HepG2 (cell line): ENCODE measurements at regions not wholly inside any gene's neighbourhood (a gene's known extent, or its start where the extent isn't known, plus 50 kb on each side); places are given as distances from the start of the nearest gene placed in this dataset.
A peak's percentile ranks its signal among the peaks of the same experiment; 100 is the strongest.

Source experiments
- ATF5 ChIP-seq: sonication (generic); formaldehyde crosslinking; IDR thresholded peaks from 2 replicates; pipeline ENCODE4 v1.4.0; 2020; ENCODE audit warnings: mild to moderate bottlenecking, low read depth, missing genetic modification reagents
- CREM ChIP-seq, 2 experiments: sonication (generic) in 1 of 2; formaldehyde crosslinking in 1 of 2; IDR thresholded peaks; 2 replicates each; pipeline versions ENCODE4 v1.4.0 to v1.6.1; 2016 to 2020; ENCODE audit warnings: antibody characterized with exemption in 1 of 2, mild to moderate bottlenecking in 1 of 2, missing genetic modification reagents in 1 of 2
- HNF4A ChIP-seq: sonication (generic); formaldehyde crosslinking; IDR thresholded peaks from 2 replicates; pipeline ENCODE4 v1.4.0; 2020; ENCODE audit warnings: missing genetic modification reagents
- HOXA3 ChIP-seq: sonication (generic); formaldehyde crosslinking; IDR thresholded peaks from 2 replicates; pipeline ENCODE4 v1.5.0; 2020; ENCODE audit warnings: missing genetic modification reagents
- HOXA5 ChIP-seq: sonication (generic); formaldehyde crosslinking; IDR thresholded peaks from 2 replicates; pipeline ENCODE4 v1.4.0; 2020; ENCODE audit warnings: missing genetic modification reagents
- MNT ChIP-seq: fragments of 450-650 bp; IDR thresholded peaks from 2 replicates; pipeline ENCODE4 v1.6.1; 2016
- PRDM4 ChIP-seq: sonication (generic); formaldehyde crosslinking; IDR thresholded peaks from 2 replicates; pipeline ENCODE4 v1.9.0; 2021; ENCODE audit warnings: missing genetic modification reagents, borderline replicate concordance
- SMAD3 ChIP-seq: sonication (generic); formaldehyde crosslinking; IDR thresholded peaks from 2 replicates; pipeline ENCODE4 v1.4.0; 2020; ENCODE audit warnings: missing genetic modification reagents
- SSRP1 ChIP-seq: IDR thresholded peaks from 2 replicates; pipeline ENCODE4 v1.6.1; 2016; ENCODE audit warnings: control low read depth
- TAF15 ChIP-seq: fragments of 200-400 bp; formaldehyde crosslinking; IDR thresholded peaks from one replicate; pipeline ENCODE4 v1.6.1; 2018; ENCODE audit warnings: mild to moderate bottlenecking, low read depth, low read length; ENCODE audit not compliant: poor library complexity, severe bottlenecking
- ZBTB21 ChIP-seq: sonication (generic); formaldehyde crosslinking; IDR thresholded peaks from 2 replicates; pipeline ENCODE4 v1.4.0; 2020; ENCODE audit warnings: missing genetic modification reagents
- ZBTB43 ChIP-seq: sonication (generic); formaldehyde crosslinking; conservative IDR thresholded peaks from 2 replicates; pipeline ENCODE4 v1.4.0; 2020; ENCODE audit warnings: missing genetic modification reagents
- ZNF232 ChIP-seq: sonication (generic); formaldehyde crosslinking; IDR thresholded peaks from 2 replicates; pipeline ENCODE4 v1.4.0; 2020; ENCODE audit warnings: missing genetic modification reagents, borderline replicate concordance
- ZNF337 ChIP-seq: sonication (generic); formaldehyde crosslinking; IDR thresholded peaks from 2 replicates; pipeline ENCODE4 v1.5.1; 2020; ENCODE audit warnings: missing genetic modification reagents, low read depth, mild to moderate bottlenecking, borderline replicate concordance
- ZNF546 ChIP-seq: sonication (generic); formaldehyde crosslinking; conservative IDR thresholded peaks from 2 replicates; pipeline ENCODE4 v1.8.1; 2023; ENCODE audit warnings: mild to moderate bottlenecking, missing genetic modification reagents
- ZNF557 ChIP-seq: sonication (generic); formaldehyde crosslinking; IDR thresholded peaks from 2 replicates; pipeline ENCODE4 v1.4.0; 2020; ENCODE audit warnings: missing genetic modification reagents
- ZNF564 ChIP-seq: sonication (generic); formaldehyde crosslinking; IDR thresholded peaks from 2 replicates; pipeline ENCODE4 v1.8.1; 2023; ENCODE audit warnings: mild to moderate bottlenecking, missing genetic modification reagents
- ZNF574 ChIP-seq: sonication (generic); formaldehyde crosslinking; IDR thresholded peaks from 2 replicates; pipeline ENCODE4 v1.4.0; 2020; ENCODE audit warnings: missing genetic modification reagents
- ZSCAN22 ChIP-seq: sonication (generic); formaldehyde crosslinking; IDR thresholded peaks from 2 replicates; pipeline ENCODE4 v1.4.0; 2020; ENCODE audit warnings: mild to moderate bottlenecking, missing genetic modification reagents
- ZSCAN29 ChIP-seq: sonication (generic); formaldehyde crosslinking; conservative IDR thresholded peaks from 2 replicates; pipeline ENCODE4 v1.4.0; 2020; ENCODE audit warnings: mild to moderate bottlenecking, missing genetic modification reagents

- TF ChIP-seq ZBTB43 (CRISPR knock-in tag) = peak; percentile 74; the same call in 1 of the 2 replicates
- TF ChIP-seq ZNF232 (CRISPR knock-in tag) = peak; percentile 93
- no peak for TF ChIP-seq ZSCAN22 (CRISPR knock-in tag)
- TF ChIP-seq ZNF337 (CRISPR knock-in tag) = no peak
- no peak for TF ChIP-seq ZNF546
- no peak for TF ChIP-seq PRDM4 (CRISPR knock-in tag)
- TF ChIP-seq ZNF564 (CRISPR knock-in tag) = no peak
- TF ChIP-seq SMAD3 (CRISPR knock-in tag) = peak; percentile 85
- peak; percentile 96 for TF ChIP-seq CREM (IDR thresholded peaks at IDR 0.05)
- TF ChIP-seq CREM (CRISPR knock-in tag; IDR thresholded peaks at IDR 0.05) = no peak
- TF ChIP-seq ZNF574 (CRISPR knock-in tag) = 0 out of 2 replicates have a peak, but pooled peaks have one; percentile 21
- peak; percentile 57; the same call in 1 of the 2 replicates for TF ChIP-seq HOXA3 (CRISPR knock-in tag)
- TF ChIP-seq SSRP1 (CRISPR knock-in tag) = peak; percentile 75; the same call in 1 of the 2 replicates
- no peak for TF ChIP-seq ZNF557 (CRISPR knock-in tag)
- no peak for TF ChIP-seq MNT
- TF ChIP-seq ZSCAN29 = no peak
- no peak for TF ChIP-seq ZBTB21 (CRISPR knock-in tag)
- TF ChIP-seq HOXA5 (CRISPR knock-in tag) = no peak
- TF ChIP-seq ATF5 (CRISPR knock-in tag) = no peak
- no peak for TF ChIP-seq TAF15
- TF ChIP-seq HNF4A (CRISPR knock-in tag) = peak; percentile 82
Observed at GRCh38 chr14:54102051-54102456, 145.4 kb upstream of the BMP4 start (continued).
